ENCODE measurements at regions not wholly inside any gene's neighbourhood (a gene's known extent, or its start where the extent isn't known, plus 50 kb on each side); places are given as distances from the start of the nearest gene placed in this dataset.
"Not testable (repeated sequence)": the region's sequence is repeated elsewhere in the genome, so short reads cannot be mapped to it uniquely, and the experiment has no call there.

GRCh38 chr14:84074626-84075025 lies 1455.3 kb upstream of the FLRT2 start:
- Histone ChIP-seq H3K27ac (ENCODE audit: low read length) (no peak overlapping the region), H3K36me3 (ENCODE audit: control insufficient read depth in 2 of 2, insufficient read depth in 2 of 2, low read length in 2 of 2) (no peaks in the 10 kb centered on the region), H3K4me3 (ENCODE audit: low read length in 2 of 2) (no peak overlapping the region), H3K9me3 (ENCODE audit: control insufficient read depth in 2 of 2, low read length in 2 of 2) (no peaks in the 10 kb centered on the region), H3K4me1 (ENCODE audit: control insufficient read depth, insufficient read depth, low read length) (no peaks in the 10 kb centered on the region), H3K27me3 (ENCODE audit: control insufficient read depth in 1 of 2, insufficient read depth in 2 of 2, low read length in 2 of 2) (no peaks in the 10 kb centered on the region), H3K9ac (ENCODE audit: low read length in 2 of 2) (no peak overlapping the region)

GRCh38 chr14:84080944-84081343 lies 1449.0 kb upstream of the FLRT2 start:
- Histone ChIP-seq H3K27ac (ENCODE audit: low read length) (no peak overlapping the region), H3K36me3 (ENCODE audit: control insufficient read depth in 2 of 2, insufficient read depth in 2 of 2, low read length in 2 of 2) (no peaks in the 10 kb centered on the region), H3K4me1 (ENCODE audit: control insufficient read depth, insufficient read depth, low read length) (no peaks in the 10 kb centered on the region), H3K9me3 (ENCODE audit: control insufficient read depth in 2 of 2, low read length in 2 of 2) (no peaks in the 10 kb centered on the region), H3K9ac (ENCODE audit: low read length in 2 of 2) (no peak overlapping the region), H3K4me3 (ENCODE audit: low read length in 2 of 2) (no peak overlapping the region), H3K27me3 (ENCODE audit: control insufficient read depth in 1 of 2, insufficient read depth in 2 of 2, low read length in 2 of 2) (no peaks in the 10 kb centered on the region)

GRCh38 chr14:84084056-84084630 lies 1445.8 kb upstream of the FLRT2 start:
- no peak overlapping the region for H3K9ac ChIP-seq (ENCODE audit: low read length in 2 of 2)
- H3K9me3 ChIP-seq (ENCODE audit: control insufficient read depth in 2 of 2, low read length in 2 of 2) = no peaks in the 10 kb centered on the region

GRCh38 chr14:84085493-84085892 lies 1444.5 kb upstream of the FLRT2 start:
- no peaks in the 10 kb centered on the region for H3K36me3 ChIP-seq (ENCODE audit: control insufficient read depth in 2 of 2, insufficient read depth in 2 of 2, low read length in 2 of 2)
- H3K27ac ChIP-seq (ENCODE audit: low read length) = no peak overlapping the region
- no peaks in the 10 kb centered on the region for H3K9me3 ChIP-seq (ENCODE audit: control insufficient read depth in 2 of 2, low read length in 2 of 2)
- H3K4me1 ChIP-seq (ENCODE audit: control insufficient read depth, insufficient read depth, low read length) = no peaks in the 10 kb centered on the region
- H3K9ac ChIP-seq (ENCODE audit: low read length in 2 of 2) = no peak overlapping the region
- no peak overlapping the region for H3K4me3 ChIP-seq (ENCODE audit: low read length in 2 of 2)
- H3K27me3 ChIP-seq (ENCODE audit: control insufficient read depth in 1 of 2, insufficient read depth in 2 of 2, low read length in 2 of 2) = no peaks in the 10 kb centered on the region

More at GRCh38 chr14:84084056-84084630, 1445.8 kb upstream of the FLRT2 start:
- Histone ChIP-seq H3K4me3 (ENCODE audit: low read length in 2 of 2) (no peak overlapping the region), H3K36me3 (ENCODE audit: control insufficient read depth in 2 of 2, insufficient read depth in 2 of 2, low read length in 2 of 2) (no peaks in the 10 kb centered on the region), H3K27ac (ENCODE audit: low read length) (no peak overlapping the region), H3K4me1 (ENCODE audit: control insufficient read depth, insufficient read depth, low read length) (no peaks in the 10 kb centered on the region), H3K27me3 (ENCODE audit: control insufficient read depth in 1 of 2, insufficient read depth in 2 of 2, low read length in 2 of 2) (no peaks in the 10 kb centered on the region)

- Histone ChIP-seq H3K9me3 (ENCODE audit: control insufficient read depth in 2 of 2, low read length in 2 of 2) (no peaks in the 10 kb centered on the region), H3K27me3 (ENCODE audit: control insufficient read depth in 1 of 2, insufficient read depth in 2 of 2, low read length in 2 of 2) (no peaks in the 10 kb centered on the region), H3K4me3 (ENCODE audit: low read length in 2 of 2) (no peak overlapping the region), H3K36me3 (ENCODE audit: control insufficient read depth in 2 of 2, insufficient read depth in 2 of 2, low read length in 2 of 2) (no peaks in the 10 kb centered on the region), H3K4me1 (ENCODE audit: control insufficient read depth, insufficient read depth, low read length) (no peaks in the 10 kb centered on the region), H3K9ac (ENCODE audit: low read length in 2 of 2) (no peak overlapping the region), H3K27ac (ENCODE audit: low read length) (no peak overlapping the region)
Observed at GRCh38 chr14:84086714-84087113, 1443.2 kb upstream of the FLRT2 start.

GRCh38 chr14:84087986-84088531 lies 1441.9 kb upstream of the FLRT2 start:
- Histone ChIP-seq H3K27ac (ENCODE audit: low read length) (no peak overlapping the region), H3K4me3 (ENCODE audit: low read length in 2 of 2) (no peak overlapping the region), H3K9ac (ENCODE audit: low read length in 2 of 2) (no peak overlapping the region)

GRCh38 chr14:84090837-84091236 lies 1439.1 kb upstream of the FLRT2 start:
- no peak overlapping the region for H3K9ac ChIP-seq (ENCODE audit: low read length in 2 of 2)
- H3K27me3 ChIP-seq (ENCODE audit: control insufficient read depth in 1 of 2, insufficient read depth in 2 of 2, low read length in 2 of 2) = no peaks in the 10 kb centered on the region
- H3K9me3 ChIP-seq (ENCODE audit: control insufficient read depth in 2 of 2, low read length in 2 of 2) = no peaks in the 10 kb centered on the region
- no peaks in the 10 kb centered on the region for H3K4me1 ChIP-seq (ENCODE audit: control insufficient read depth, insufficient read depth, low read length)
- no peak overlapping the region for H3K27ac ChIP-seq (ENCODE audit: low read length)
- no peak overlapping the region for H3K4me3 ChIP-seq (ENCODE audit: low read length in 2 of 2)
- H3K36me3 ChIP-seq (ENCODE audit: control insufficient read depth in 2 of 2, insufficient read depth in 2 of 2, low read length in 2 of 2) = no peaks in the 10 kb centered on the region

More at GRCh38 chr14:84087986-84088531, 1441.9 kb upstream of the FLRT2 start:
- H3K4me1 ChIP-seq (ENCODE audit: control insufficient read depth, insufficient read depth, low read length) = no peaks in the 10 kb centered on the region
- H3K9me3 ChIP-seq (ENCODE audit: control insufficient read depth in 2 of 2, low read length in 2 of 2) = no peaks in the 10 kb centered on the region
- H3K27me3 ChIP-seq (ENCODE audit: control insufficient read depth in 1 of 2, insufficient read depth in 2 of 2, low read length in 2 of 2) = no peaks in the 10 kb centered on the region
- no peaks in the 10 kb centered on the region for H3K36me3 ChIP-seq (ENCODE audit: control insufficient read depth in 2 of 2, insufficient read depth in 2 of 2, low read length in 2 of 2)

GRCh38 chr14:84095681-84096080 lies 1434.3 kb upstream of the FLRT2 start:
- Histone ChIP-seq H3K9me3 (ENCODE audit: control insufficient read depth in 2 of 2, low read length in 2 of 2) (no peaks in the 10 kb centered on the region), H3K4me1 (ENCODE audit: control insufficient read depth, insufficient read depth, low read length) (no peaks in the 10 kb centered on the region), H3K27me3 (ENCODE audit: control insufficient read depth in 1 of 2, insufficient read depth in 2 of 2, low read length in 2 of 2) (no peaks in the 10 kb centered on the region), H3K36me3 (ENCODE audit: control insufficient read depth in 2 of 2, insufficient read depth in 2 of 2, low read length in 2 of 2) (no peaks in the 10 kb centered on the region), H3K27ac (ENCODE audit: low read length) (no peak overlapping the region), H3K4me3 (ENCODE audit: low read length in 2 of 2) (no peak overlapping the region), H3K9ac (ENCODE audit: low read length in 2 of 2) (no peak overlapping the region)

- Histone ChIP-seq H3K4me1 (ENCODE audit: control insufficient read depth, insufficient read depth, low read length) (no peaks in the 10 kb centered on the region), H3K27me3 (ENCODE audit: control insufficient read depth in 1 of 2, insufficient read depth in 2 of 2, low read length in 2 of 2) (no peaks in the 10 kb centered on the region), H3K36me3 (ENCODE audit: control insufficient read depth in 2 of 2, insufficient read depth in 2 of 2, low read length in 2 of 2) (no peaks in the 10 kb centered on the region), H3K9ac (ENCODE audit: low read length in 2 of 2) (no peak overlapping the region), H3K4me3 (ENCODE audit: low read length in 2 of 2) (no peak overlapping the region), H3K9me3 (ENCODE audit: control insufficient read depth in 2 of 2, low read length in 2 of 2) (no peaks in the 10 kb centered on the region), H3K27ac (ENCODE audit: low read length) (no peak overlapping the region)
Observed at GRCh38 chr14:84098261-84098660, 1431.7 kb upstream of the FLRT2 start.

- not testable (repeated sequence) for H3K9ac ChIP-seq (ENCODE audit: low read length in 2 of 2); H3K4me3 ChIP-seq (ENCODE audit: low read length in 2 of 2); H3K36me3 ChIP-seq (ENCODE audit: control insufficient read depth in 2 of 2, insufficient read depth in 2 of 2, low read length in 2 of 2); H3K27me3 ChIP-seq (ENCODE audit: control insufficient read depth in 1 of 2, insufficient read depth in 2 of 2, low read length in 2 of 2); H3K9me3 ChIP-seq (ENCODE audit: control insufficient read depth in 2 of 2, low read length in 2 of 2); H3K4me1 ChIP-seq (ENCODE audit: control insufficient read depth, insufficient read depth, low read length); H3K27ac ChIP-seq (ENCODE audit: low read length)
Observed at GRCh38 chr14:84099560-84099959, 1430.4 kb upstream of the FLRT2 start.

- H3K36me3 ChIP-seq (ENCODE audit: control insufficient read depth in 2 of 2, insufficient read depth in 2 of 2, low read length in 2 of 2) = no peaks in the 10 kb centered on the region
- no peak overlapping the region for H3K4me3 ChIP-seq (ENCODE audit: low read length in 2 of 2)
- H3K9ac ChIP-seq (ENCODE audit: low read length in 2 of 2) = no peak overlapping the region
- no peaks in the 10 kb centered on the region for H3K4me1 ChIP-seq (ENCODE audit: control insufficient read depth, insufficient read depth, low read length)
- H3K27me3 ChIP-seq (ENCODE audit: control insufficient read depth in 1 of 2, insufficient read depth in 2 of 2, low read length in 2 of 2) = no peaks in the 10 kb centered on the region
- no peak overlapping the region for H3K27ac ChIP-seq (ENCODE audit: low read length)
- H3K9me3 ChIP-seq (ENCODE audit: control insufficient read depth in 2 of 2, low read length in 2 of 2) = no peaks in the 10 kb centered on the region
Observed at GRCh38 chr14:84107835-84108343, 1422.1 kb upstream of the FLRT2 start.
